GM18868 (cell line): ENCODE measurements at regions not wholly inside any gene's neighbourhood (a gene's known extent, or its start where the extent isn't known, plus 50 kb on each side); places are given as distances from the start of the nearest gene placed in this dataset.

Experiments used
- ATAC-seq: cut with Tn5 transposase; IDR thresholded peaks from one replicate; pipeline ENCODE4 v1.9.1; 2021; ENCODE audit warnings: mild to moderate bottlenecking, moderate library complexity; ENCODE audit not compliant: unreplicated experiment

GRCh38 chr12:4056910-4057845, 184.0 kb upstream of the PARP11 start:
- ATAC-seq = no peak

GRCh38 chr12:4054630-4055029, 181.4 kb upstream of the PARP11 start:
- no peak for ATAC-seq

DNA sequence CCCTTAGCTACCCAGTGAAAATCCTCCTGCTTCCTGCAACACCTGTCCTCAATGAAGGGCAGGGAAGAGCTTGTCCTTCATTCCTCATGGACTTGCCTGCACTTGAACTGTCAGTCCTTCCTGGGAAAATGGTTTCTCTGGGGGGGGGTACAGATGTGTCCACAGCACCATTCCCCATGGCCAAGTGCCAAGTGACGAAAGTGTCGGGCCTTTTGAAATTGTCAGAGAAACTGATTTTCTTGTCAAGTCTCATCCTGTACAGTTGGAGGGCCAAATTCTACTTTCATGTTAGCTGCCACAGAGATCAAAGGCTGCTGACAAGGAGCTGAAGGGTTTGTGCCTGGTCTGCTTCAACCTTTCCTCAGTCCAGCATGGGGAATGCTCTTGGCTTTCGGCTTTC, 179.5 kb upstream of the PARP11 start:
- no peak for ATAC-seq

DNA sequence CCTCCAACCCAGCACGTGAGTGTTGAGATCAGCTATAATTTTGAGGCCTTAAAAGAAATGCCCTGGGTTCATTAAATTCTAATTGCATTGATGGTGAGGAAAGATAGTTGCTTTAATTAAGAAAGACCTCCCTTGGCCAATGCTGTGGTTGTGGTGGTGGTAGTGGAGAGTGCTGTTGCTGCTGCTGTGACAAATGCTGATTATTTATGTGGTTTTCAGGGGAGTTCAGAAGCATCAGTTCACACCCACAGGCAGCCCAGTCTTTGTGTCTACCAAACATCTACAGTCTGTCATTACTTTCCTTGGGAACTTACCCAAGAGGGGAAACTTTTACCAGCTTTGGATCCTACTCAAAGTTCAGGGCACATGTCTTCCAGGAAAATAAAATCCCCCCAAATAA, 178.4 kb upstream of the PARP11 start:
- no peak for ATAC-seq

GRCh38 chr12:4050340-4050739, 177.1 kb upstream of the PARP11 start:
- ATAC-seq = no peak

- no peak for ATAC-seq
Measured at GRCh38 chr12:4049298-4050080, 176.3 kb upstream of the PARP11 start.

- ATAC-seq = no peak
Measured at GRCh38 chr12:4047421-4047820, 174.2 kb upstream of the PARP11 start.

- ATAC-seq = no peak
Measured at GRCh38 chr12:4046495-4046840, 173.3 kb upstream of the PARP11 start.

GRCh38 chr12:4045786-4046494, 172.7 kb upstream of the PARP11 start:
- no peak for ATAC-seq

DNA sequence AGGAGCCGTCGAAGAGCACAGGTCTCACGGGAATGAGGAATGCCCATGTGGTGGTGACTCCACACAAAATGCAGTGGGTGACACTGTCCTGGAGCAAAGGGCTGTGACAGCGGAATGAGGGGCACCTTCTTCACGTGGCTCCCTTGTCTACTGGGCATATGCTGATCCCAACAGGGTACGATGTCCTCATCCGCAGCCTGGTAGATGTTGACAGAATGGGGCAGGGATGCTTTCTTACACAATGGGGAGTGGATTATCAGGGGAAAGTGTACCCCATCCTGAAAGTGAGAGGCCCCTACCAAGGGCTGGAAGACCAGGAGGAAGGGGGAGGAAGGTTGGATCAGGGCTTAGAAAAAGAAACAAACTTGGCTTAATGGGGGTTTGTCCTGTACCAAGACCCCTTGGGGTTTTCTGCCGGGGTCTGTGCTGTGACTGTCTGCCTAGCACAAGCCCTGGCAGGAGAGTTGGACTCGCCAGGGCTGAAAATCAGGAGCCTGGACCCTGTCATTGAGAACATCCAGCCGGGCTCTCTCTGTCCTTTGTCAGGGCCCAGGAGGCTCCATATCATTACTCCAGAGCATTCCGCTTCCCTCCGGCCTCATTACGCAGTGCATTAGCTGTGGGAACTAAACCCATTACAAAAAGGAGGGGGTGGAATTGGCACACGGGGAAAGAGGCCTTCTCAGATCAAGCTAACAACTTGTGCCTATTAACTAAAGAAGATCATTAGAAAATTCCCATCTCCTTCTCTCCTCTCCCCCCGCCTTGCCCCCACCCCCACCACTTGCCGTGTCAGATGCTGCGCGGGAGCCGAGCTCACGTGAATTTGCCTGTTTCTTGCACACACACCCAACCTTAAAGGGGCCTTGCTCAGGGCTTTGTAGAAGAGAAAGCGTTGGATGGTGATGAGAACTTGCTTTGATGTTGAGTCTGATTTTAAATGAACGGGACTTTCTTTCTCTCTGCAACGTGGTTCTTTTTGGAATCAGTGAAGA, 171.8 kb upstream of the PARP11 start:
- no peak for ATAC-seq

DNA sequence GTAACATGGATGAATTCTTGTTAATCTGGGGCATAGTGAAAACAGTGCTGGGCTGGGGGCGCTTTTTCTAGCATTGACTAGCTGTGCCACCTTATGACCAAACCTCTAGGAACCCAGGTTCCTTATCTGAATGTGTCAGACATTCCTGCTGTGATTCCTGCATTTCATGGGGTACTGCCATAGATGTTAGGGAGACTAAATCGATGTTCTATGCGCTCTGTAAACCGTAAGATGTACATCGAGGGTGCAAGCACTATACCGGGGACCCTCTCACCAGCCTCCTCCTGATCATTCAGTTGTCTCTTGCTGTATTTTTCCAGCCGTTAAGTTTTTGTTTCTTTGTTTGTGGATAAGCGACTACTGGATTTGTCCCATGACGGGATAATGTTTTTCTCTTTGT, 170.9 kb upstream of the PARP11 start:
- ATAC-seq = no peak

DNA sequence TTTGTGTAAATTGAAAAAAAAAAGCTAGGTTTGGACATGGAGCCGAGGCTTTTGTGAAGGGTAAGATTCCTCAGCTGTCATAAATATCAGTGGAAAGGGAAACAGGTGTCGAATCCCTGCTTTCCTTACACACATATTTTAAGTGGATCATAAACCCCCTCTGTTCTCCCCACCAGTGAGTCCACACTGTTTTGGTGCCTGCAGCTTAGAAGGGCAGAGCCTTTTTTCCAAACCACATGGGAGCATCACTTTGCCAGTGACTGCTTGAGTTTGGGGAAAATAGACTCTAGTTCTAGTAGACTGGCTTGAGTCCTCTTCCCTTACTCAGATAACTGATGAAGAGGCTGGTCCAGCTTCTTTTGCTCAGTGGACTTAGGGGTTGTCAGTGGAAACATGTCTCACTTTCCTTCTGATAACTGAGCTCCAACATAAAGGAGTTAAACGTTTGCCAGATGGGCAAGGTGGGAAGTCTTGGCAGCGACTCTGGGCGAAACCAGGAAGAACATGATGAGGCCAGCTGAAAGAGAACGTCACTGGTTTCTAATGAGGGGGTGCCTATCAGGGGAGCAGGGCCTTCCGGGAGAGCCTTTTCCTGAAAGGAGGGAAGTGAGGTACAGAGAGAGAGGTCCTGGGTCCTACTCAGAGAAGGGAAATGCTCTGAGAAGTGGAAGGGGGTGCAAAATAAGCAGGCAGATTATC, 168.1 kb upstream of the PARP11 start:
- no peak for ATAC-seq

- ATAC-seq = no peak
Measured at GRCh38 chr12:4039931-4040330, 166.7 kb upstream of the PARP11 start.

- no peak for ATAC-seq
Measured at GRCh38 chr12:4037747-4038312, 164.6 kb upstream of the PARP11 start.

DNA sequence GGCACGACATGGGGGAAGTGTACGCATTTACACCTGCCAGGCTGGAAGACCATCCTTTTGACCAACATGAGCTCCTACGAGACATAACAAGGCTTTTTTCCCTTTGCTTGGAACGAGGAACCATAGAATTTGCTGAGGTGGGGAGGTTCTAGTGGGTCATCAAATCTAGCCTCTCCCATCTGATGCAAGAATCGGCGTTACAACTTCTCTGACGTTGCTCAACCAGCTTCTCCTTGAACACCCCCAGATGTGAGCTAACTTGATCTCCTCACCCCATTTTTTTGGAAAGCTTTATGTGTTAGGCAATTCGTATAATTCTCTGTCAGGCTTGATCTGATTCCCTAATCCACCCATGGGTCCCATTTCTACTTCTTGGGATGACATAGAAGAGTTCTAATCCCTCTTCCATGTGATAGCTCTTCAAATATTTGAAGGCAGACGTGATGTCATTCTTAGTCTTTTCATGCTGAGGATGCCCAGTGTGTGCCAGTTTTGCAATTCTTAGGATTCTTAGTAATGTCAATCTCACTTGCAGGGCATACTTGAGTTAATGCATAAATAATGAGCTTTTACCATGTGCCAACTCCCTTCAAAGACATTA, 163.6 kb upstream of the PARP11 start:
- ATAC-seq = no peak

GRCh38 chr12:4034921-4035320, 161.7 kb upstream of the PARP11 start:
- no peak for ATAC-seq

DNA sequence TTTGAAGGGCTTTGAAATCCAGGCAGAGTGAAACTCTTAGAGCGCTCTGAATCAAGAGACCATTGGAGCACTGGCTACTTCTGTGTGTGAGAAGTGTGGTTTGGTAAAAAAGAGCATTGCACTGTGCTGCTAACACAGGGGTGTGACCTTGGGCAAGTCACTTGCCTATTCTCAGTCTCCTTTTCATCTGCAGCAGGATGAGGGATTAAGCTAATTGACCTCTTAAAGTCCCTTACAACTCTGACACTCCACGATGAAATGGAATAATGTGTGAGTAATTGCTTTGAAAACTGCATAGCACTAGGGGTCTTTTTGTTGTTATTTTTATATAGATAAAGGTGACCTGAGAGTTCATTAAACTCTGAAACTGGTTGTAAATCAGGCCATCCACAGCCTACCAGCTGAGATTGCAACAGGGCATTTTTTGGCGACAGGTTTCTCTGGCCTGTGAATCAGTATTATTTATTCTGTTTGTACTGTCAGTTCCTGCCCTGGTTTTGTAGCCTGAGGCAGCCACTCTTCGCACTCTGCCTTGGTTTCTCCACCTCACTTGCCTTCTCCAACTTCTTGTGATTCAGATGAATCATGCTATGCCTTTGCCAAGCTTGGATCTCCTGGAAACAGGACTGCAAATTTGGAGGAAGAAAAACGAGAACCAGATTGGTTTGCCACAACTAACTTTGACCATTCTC, 159.9 kb upstream of the PARP11 start:
- no peak for ATAC-seq

GRCh38 chr12:4031703-4032291, 158.6 kb upstream of the PARP11 start:
- no peak for ATAC-seq
